Neural cell (in vitro differentiated cells): ENCODE measurements at regions not wholly inside any gene's neighbourhood (a gene's known extent, or its start where the extent isn't known, plus 50 kb on each side); places are given as distances from the start of the nearest gene placed in this dataset.

ENCODE experiments used
- H2AFZ ChIP-seq: fragments of 200-600, 300-800 bp; sonication (generic), shearing (Covaris generic); 2 replicates; pipeline ENCODE4 v1.6.0; 2014; ENCODE audit warnings: low read depth, mild to moderate bottlenecking, antibody characterized with exemption, low read length, moderate library complexity
- H3F3A ChIP-seq: fragments of 200-600 bp; shearing (Covaris generic); 2 replicates; pipeline ENCODE4 v1.6.1; 2016; ENCODE audit warnings: mild to moderate bottlenecking, moderate library complexity, mixed read lengths, antibody characterized with exemption, low read length; ENCODE audit not compliant: insufficient read depth, poor library complexity, severe bottlenecking
- H3K27ac ChIP-seq: fragments of 200-600, 300-800 bp; sonication (generic), shearing (Covaris generic); 2 replicates; pipeline ENCODE4 v1.5.1; 2014; ENCODE audit warnings: mild to moderate bottlenecking, low read length, moderate library complexity
- H3K27me3 ChIP-seq: fragments of 300-800, 200-600 bp; sonication (generic), shearing (Covaris generic); 2 replicates; pipeline ENCODE4 v1.6.0; 2014; ENCODE audit warnings: mild to moderate bottlenecking, low read depth, low read length, moderate library complexity; ENCODE audit not compliant: insufficient read depth
- H3K36me3 ChIP-seq: fragments of 300-800, 200-600 bp; sonication (generic), shearing (Covaris generic); 2 replicates; pipeline ENCODE4 v1.5.1; 2014; ENCODE audit warnings: mild to moderate bottlenecking, antibody characterized with exemption, low read length, moderate library complexity; ENCODE audit not compliant: insufficient read depth
- H3K4me2 ChIP-seq: fragments of 300-800, 200-600 bp; sonication (generic), shearing (Covaris generic); 2 replicates; pipeline ENCODE4 v1.6.0; 2014; ENCODE audit warnings: mild to moderate bottlenecking, low read length
- H3K4me3 ChIP-seq: fragments of 300-800, 200-600 bp; sonication (generic), shearing (Covaris generic); 2 replicates; pipeline ENCODE4 v1.5.1; 2014; ENCODE audit warnings: mild to moderate bottlenecking, low read length, moderate library complexity
- H3K79me2 ChIP-seq: fragments of 200-600 bp; shearing (Covaris generic); replicated peaks from 2 replicates; pipeline ENCODE4 v1.6.0; 2014; ENCODE audit warnings: mild to moderate bottlenecking, low read length, moderate library complexity; ENCODE audit not compliant: insufficient read depth
- H3K9ac ChIP-seq: fragments of 300-800, 200-600 bp; sonication (generic), shearing (Covaris generic); 2 replicates; pipeline ENCODE4 v1.6.1; 2016; ENCODE audit warnings: mild to moderate bottlenecking, low read length, mixed read lengths
- H3K9me2 ChIP-seq: fragments of 200-600 bp; shearing (Covaris generic); 2 replicates; pipeline ENCODE4 v1.6.1; 2016; ENCODE audit warnings: mild to moderate bottlenecking, low read length, mixed read lengths; ENCODE audit not compliant: insufficient read depth
- H3K9me3 ChIP-seq: fragments of 200-600, 300-800 bp; sonication (generic), shearing (Covaris generic); 2 replicates; pipeline ENCODE4 v1.6.1; 2016; ENCODE audit warnings: mild to moderate bottlenecking, mixed run types, low read length, moderate library complexity, mixed read lengths
- H4K20me1 ChIP-seq: fragments of 200-600 bp; shearing (Covaris generic); 2 replicates; pipeline ENCODE4 v1.6.1; 2016; ENCODE audit warnings: mild to moderate bottlenecking, mixed run types; ENCODE audit not compliant: insufficient read depth
- EP300 ChIP-seq: fragments of 450-650 bp; conservative IDR thresholded peaks from 2 replicates; pipeline ENCODE4 v1.6.1; 2014; ENCODE audit warnings: antibody characterized with exemption, mild to moderate bottlenecking, moderate library complexity; ENCODE audit not compliant: poor library complexity, severe bottlenecking
- EZH2 ChIP-seq: fragments of 200-600, 300-800 bp; shearing (Covaris generic), sonication (generic); IDR thresholded peaks from 2 replicates; pipeline ENCODE4 v1.6.1; 2014; ENCODE audit warnings: antibody characterized with exemption, low read length, borderline replicate concordance, mild to moderate bottlenecking; ENCODE audit not compliant: insufficient read depth, poor library complexity, severe bottlenecking
- MXI1 ChIP-seq: fragments of 450-650 bp; conservative IDR thresholded peaks from 2 replicates; pipeline ENCODE4 v1.6.1; 2014; ENCODE audit warnings: antibody characterized with exemption, mild to moderate bottlenecking; ENCODE audit not compliant: poor library complexity, severe bottlenecking
- POLR2AphosphoS5 ChIP-seq: IDR thresholded peaks from 2 replicates; pipeline ENCODE4 v1.6.1; 2012
- RAD21 ChIP-seq: fragments of 450-650 bp; conservative IDR thresholded peaks from 2 replicates; pipeline ENCODE4 v1.6.1; 2014; ENCODE audit warnings: antibody characterized with exemption, mild to moderate bottlenecking, moderate library complexity
- SMC3 ChIP-seq: fragments of 450-650 bp; conservative IDR thresholded peaks from 2 replicates; pipeline ENCODE4 v1.6.1; 2014; ENCODE audit warnings: antibody characterized with exemption, mild to moderate bottlenecking, moderate library complexity; ENCODE audit not compliant: poor library complexity
- TAF1 ChIP-seq: IDR thresholded peaks from 2 replicates; pipeline ENCODE4 v1.6.1; 2012; ENCODE audit warnings: low read depth
- TF ChIP-seq, protein P1 (sequence below): IDR thresholded peaks from 2 replicates; pipeline ENCODE4 v1.6.1; 2012; ENCODE audit warnings: borderline replicate concordance
- TF ChIP-seq, protein P2 (sequence below): fragments of 450-650 bp; IDR thresholded peaks from 2 replicates; pipeline ENCODE4 v1.5.1; 2014; ENCODE audit warnings: antibody characterized with exemption, mild to moderate bottlenecking, moderate library complexity; ENCODE audit not compliant: poor library complexity, severe bottlenecking

GRCh38 chr1:55886856-55887712, 671.9 kb upstream of the USP24 start:
- no peak overlapping the region for H3K9ac ChIP-seq
- H2AFZ ChIP-seq: no peak overlapping the region
- H3K36me3 ChIP-seq: no peaks in the 10 kb centered on the region
- no peaks in the 10 kb centered on the region for H3K79me2 ChIP-seq
- H4K20me1 ChIP-seq: no peaks in the 10 kb centered on the region
- no peaks in the 10 kb centered on the region for H3K9me3 ChIP-seq
- H3K27ac ChIP-seq: no peak overlapping the region
- H3F3A ChIP-seq: no peaks in the 10 kb centered on the region
- H3K4me2 ChIP-seq: no peak overlapping the region
- H3K27me3 ChIP-seq: no peaks in the 10 kb centered on the region
- H3K9me2 ChIP-seq: no peaks in the 10 kb centered on the region
- TF ChIP-seq EZH2: no peak
- no peak for TF ChIP-seq MXI1
- TF ChIP-seq SMC3: no peak
- no peak for TF ChIP-seq POLR2AphosphoS5
- TF ChIP-seq, protein P1, sequence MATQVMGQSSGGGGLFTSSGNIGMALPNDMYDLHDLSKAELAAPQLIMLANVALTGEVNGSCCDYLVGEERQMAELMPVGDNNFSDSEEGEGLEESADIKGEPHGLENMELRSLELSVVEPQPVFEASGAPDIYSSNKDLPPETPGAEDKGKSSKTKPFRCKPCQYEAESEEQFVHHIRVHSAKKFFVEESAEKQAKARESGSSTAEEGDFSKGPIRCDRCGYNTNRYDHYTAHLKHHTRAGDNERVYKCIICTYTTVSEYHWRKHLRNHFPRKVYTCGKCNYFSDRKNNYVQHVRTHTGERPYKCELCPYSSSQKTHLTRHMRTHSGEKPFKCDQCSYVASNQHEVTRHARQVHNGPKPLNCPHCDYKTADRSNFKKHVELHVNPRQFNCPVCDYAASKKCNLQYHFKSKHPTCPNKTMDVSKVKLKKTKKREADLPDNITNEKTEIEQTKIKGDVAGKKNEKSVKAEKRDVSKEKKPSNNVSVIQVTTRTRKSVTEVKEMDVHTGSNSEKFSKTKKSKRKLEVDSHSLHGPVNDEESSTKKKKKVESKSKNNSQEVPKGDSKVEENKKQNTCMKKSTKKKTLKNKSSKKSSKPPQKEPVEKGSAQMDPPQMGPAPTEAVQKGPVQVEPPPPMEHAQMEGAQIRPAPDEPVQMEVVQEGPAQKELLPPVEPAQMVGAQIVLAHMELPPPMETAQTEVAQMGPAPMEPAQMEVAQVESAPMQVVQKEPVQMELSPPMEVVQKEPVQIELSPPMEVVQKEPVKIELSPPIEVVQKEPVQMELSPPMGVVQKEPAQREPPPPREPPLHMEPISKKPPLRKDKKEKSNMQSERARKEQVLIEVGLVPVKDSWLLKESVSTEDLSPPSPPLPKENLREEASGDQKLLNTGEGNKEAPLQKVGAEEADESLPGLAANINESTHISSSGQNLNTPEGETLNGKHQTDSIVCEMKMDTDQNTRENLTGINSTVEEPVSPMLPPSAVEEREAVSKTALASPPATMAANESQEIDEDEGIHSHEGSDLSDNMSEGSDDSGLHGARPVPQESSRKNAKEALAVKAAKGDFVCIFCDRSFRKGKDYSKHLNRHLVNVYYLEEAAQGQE: no peak
- TF ChIP-seq TAF1: no peak
- no peak for TF ChIP-seq RAD21
- no peak for TF ChIP-seq EP300
- TF ChIP-seq, protein P2, sequence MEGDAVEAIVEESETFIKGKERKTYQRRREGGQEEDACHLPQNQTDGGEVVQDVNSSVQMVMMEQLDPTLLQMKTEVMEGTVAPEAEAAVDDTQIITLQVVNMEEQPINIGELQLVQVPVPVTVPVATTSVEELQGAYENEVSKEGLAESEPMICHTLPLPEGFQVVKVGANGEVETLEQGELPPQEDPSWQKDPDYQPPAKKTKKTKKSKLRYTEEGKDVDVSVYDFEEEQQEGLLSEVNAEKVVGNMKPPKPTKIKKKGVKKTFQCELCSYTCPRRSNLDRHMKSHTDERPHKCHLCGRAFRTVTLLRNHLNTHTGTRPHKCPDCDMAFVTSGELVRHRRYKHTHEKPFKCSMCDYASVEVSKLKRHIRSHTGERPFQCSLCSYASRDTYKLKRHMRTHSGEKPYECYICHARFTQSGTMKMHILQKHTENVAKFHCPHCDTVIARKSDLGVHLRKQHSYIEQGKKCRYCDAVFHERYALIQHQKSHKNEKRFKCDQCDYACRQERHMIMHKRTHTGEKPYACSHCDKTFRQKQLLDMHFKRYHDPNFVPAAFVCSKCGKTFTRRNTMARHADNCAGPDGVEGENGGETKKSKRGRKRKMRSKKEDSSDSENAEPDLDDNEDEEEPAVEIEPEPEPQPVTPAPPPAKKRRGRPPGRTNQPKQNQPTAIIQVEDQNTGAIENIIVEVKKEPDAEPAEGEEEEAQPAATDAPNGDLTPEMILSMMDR: no peak
- H3K4me3 ChIP-seq: no peak overlapping the region

DNA sequence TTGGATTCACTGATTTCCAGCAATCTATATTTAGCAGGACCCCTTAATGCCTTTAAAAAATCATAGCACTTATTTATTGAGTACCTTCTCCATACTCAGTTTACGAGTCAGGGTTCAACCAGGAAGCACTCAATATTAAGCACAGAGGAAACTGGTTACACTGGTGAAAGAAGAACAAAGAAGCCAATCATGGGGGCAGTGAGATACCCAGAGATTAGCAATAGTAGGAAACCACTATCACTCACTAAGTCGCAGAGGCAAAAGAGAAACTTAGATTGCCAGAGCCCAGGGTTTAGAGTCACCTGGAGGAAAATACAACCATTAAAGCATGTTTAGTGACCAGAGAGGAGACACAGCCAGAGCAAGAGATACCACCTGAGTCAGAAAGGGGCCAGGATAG, 670.5 kb upstream of the USP24 start:
- no peak overlapping the region for H2AFZ ChIP-seq
- H3K9me3 ChIP-seq: no peaks in the 10 kb centered on the region
- H3K36me3 ChIP-seq: no peaks in the 10 kb centered on the region

More for the DNA sequence above, 670.5 kb upstream of the USP24 start:
- Histone ChIP-seq H3K4me3 (no peak overlapping the region), H3K9ac (no peak overlapping the region), H3K4me2 (no peak overlapping the region), H3K27ac (no peak overlapping the region), H3K9me2 (no peaks in the 10 kb centered on the region), H3K27me3 (no peaks in the 10 kb centered on the region), H3K79me2 (no peaks in the 10 kb centered on the region), H3F3A (no peaks in the 10 kb centered on the region), H4K20me1 (no peaks in the 10 kb centered on the region)
- TF ChIP-seq, protein P2: no peak
- TF ChIP-seq EP300 (no peak), MXI1 (no peak), TAF1 (no peak), SMC3 (no peak), RAD21 (no peak), EZH2 (no peak), POLR2AphosphoS5 (no peak)
- TF ChIP-seq, protein P1: no peak
